ENCODE measurements at regions not wholly inside any gene's neighbourhood (a gene's known extent, or its start where the extent isn't known, plus 50 kb on each side); places are given as distances from the start of the nearest gene placed in this dataset.

GRCh38 chr3:135907422-135908165, 57.9 kb upstream of the PPP2R3A start:
- intact Hi-C loops (cut with DNase I): no loop called here
- no peak overlapping the region for H3K27ac ChIP-seq
- no peak for DNase-seq
- no peaks in the 10 kb centered on the region for H3K27me3 ChIP-seq
- no peaks in the 10 kb centered on the region for H3K9me3 ChIP-seq
- whole genome bisulfite sequencing, 2 donors: 48 to 62% methylated on average over 3 of the region's 3 CpGs
- H3K4me1 ChIP-seq: no peaks in the 10 kb centered on the region
- H3K36me3 ChIP-seq: no peaks in the 10 kb centered on the region
- no peak overlapping the region for H3K4me3 ChIP-seq
- TF ChIP-seq POLR2AphosphoS5 (IDR thresholded peaks at IDR 0.05): no peak
- no peak for TF ChIP-seq POLR2A (IDR thresholded peaks at IDR 0.05)
- no peak for TF ChIP-seq CTCF (IDR thresholded peaks at IDR 0.05)
- no peak for TF ChIP-seq EP300 (IDR thresholded peaks at IDR 0.05)

GRCh38 chr3:135908225-135908624, 57.3 kb upstream of the PPP2R3A start:
- TF ChIP-seq POLR2AphosphoS5 (IDR thresholded peaks at IDR 0.05): no peak
- no peak for TF ChIP-seq CTCF (IDR thresholded peaks at IDR 0.05)
- no peak for TF ChIP-seq POLR2A (IDR thresholded peaks at IDR 0.05)
- no peak for TF ChIP-seq EP300 (IDR thresholded peaks at IDR 0.05)
- intact Hi-C loops (cut with DNase I): no loop called here
- no peaks in the 10 kb centered on the region for H3K4me1 ChIP-seq
- no peaks in the 10 kb centered on the region for H3K27me3 ChIP-seq
- H3K36me3 ChIP-seq: no peaks in the 10 kb centered on the region
- no peaks in the 10 kb centered on the region for H3K9me3 ChIP-seq
- H3K4me3 ChIP-seq: no peak overlapping the region
- no peak for DNase-seq
- H3K27ac ChIP-seq: no peak overlapping the region
- 89 to 92% methylated on average over 7 of the region's 7 CpGs for WGBS, 2 donors

- no peaks in the 10 kb centered on the region for H3K27me3 ChIP-seq
- intact Hi-C loops (cut with DNase I): no loop called here
- no peak overlapping the region for H3K4me3 ChIP-seq
- no peaks in the 10 kb centered on the region for H3K9me3 ChIP-seq
- WGBS, 2 donors: 93 to 97% methylated on average over 1 of the region's 1 CpG
- DNase-seq: no peak
- H3K36me3 ChIP-seq: no peaks in the 10 kb centered on the region
- no peak overlapping the region for H3K27ac ChIP-seq
- no peaks in the 10 kb centered on the region for H3K4me1 ChIP-seq
- no peak for TF ChIP-seq POLR2A (IDR thresholded peaks at IDR 0.05)
- TF ChIP-seq POLR2AphosphoS5 (IDR thresholded peaks at IDR 0.05): no peak
- TF ChIP-seq CTCF (IDR thresholded peaks at IDR 0.05): no peak
- TF ChIP-seq EP300 (IDR thresholded peaks at IDR 0.05): no peak
These were observed 56.8 kb upstream of the PPP2R3A start for GRCh38 chr3:135908737-135909136.

GRCh38 chr3:135911110-135911509, 54.4 kb upstream of the PPP2R3A start:
- TF ChIP-seq EP300 (IDR thresholded peaks at IDR 0.05) (no peak), POLR2A (IDR thresholded peaks at IDR 0.05) (no peak), POLR2AphosphoS5 (IDR thresholded peaks at IDR 0.05) (no peak), CTCF (IDR thresholded peaks at IDR 0.05) (no peak)
- DNase-seq: no peak
- H3K36me3 ChIP-seq: no peaks in the 10 kb centered on the region
- H3K27ac ChIP-seq: no peak overlapping the region
- intact Hi-C loops (cut with DNase I): no loop called here
- H3K9me3 ChIP-seq: no peaks in the 10 kb centered on the region
- H3K27me3 ChIP-seq: no peaks in the 10 kb centered on the region
- 53 to 70% methylated on average over 2 of the region's 2 CpGs for WGBS, 2 donors
- H3K4me3 ChIP-seq: no peak overlapping the region
- H3K4me1 ChIP-seq: no peaks in the 10 kb centered on the region

- no peaks in the 10 kb centered on the region for H3K9me3 ChIP-seq
- no peaks in the 10 kb centered on the region for H3K4me1 ChIP-seq
- no peak for DNase-seq
- no peak for TF ChIP-seq POLR2AphosphoS5 (IDR thresholded peaks at IDR 0.05)
- no peak for TF ChIP-seq CTCF (IDR thresholded peaks at IDR 0.05)
- TF ChIP-seq EP300 (IDR thresholded peaks at IDR 0.05): no peak
- H3K4me3 ChIP-seq: no peak overlapping the region
- H3K27ac ChIP-seq: no peak overlapping the region
- H3K27me3 ChIP-seq: no peaks in the 10 kb centered on the region
- intact Hi-C loops (cut with DNase I): no loop called here
- 51 to 78% methylated on average over 2 of the region's 2 CpGs for WGBS, 2 donors
- H3K36me3 ChIP-seq: no peaks in the 10 kb centered on the region
These were observed 50.3 kb upstream of the PPP2R3A start for GRCh38 chr3:135915206-135915605.

Measured in sigmoid colon (tissue), 6 donors.